ENCODE measurements at regions not wholly inside any gene's neighbourhood (a gene's known extent, or its start where the extent isn't known, plus 50 kb on each side); places are given as distances from the start of the nearest gene placed in this dataset.

GRCh38 chr10:121243609-121244241, 354.5 kb downstream of the FGFR2 start:
- in situ Hi-C loops (cut with MboI; ENCODE audit: low sequenced_read_pairs in 4 of 4) = no loop called here
- intact Hi-C loops (cut with DNase I; ENCODE audit: low total_unique reads) = no loop called here
- no peak for ATAC-seq
- Histone ChIP-seq H3K27me3 (no peaks in the 10 kb centered on the region), H3K9me3 (no peaks in the 10 kb centered on the region), H3K4me1 (no peaks in the 10 kb centered on the region), H3K36me3 (no peaks in the 10 kb centered on the region), H3K27ac (no peak overlapping the region), H3K4me3 (no peak overlapping the region)
- TF ChIP-seq POLR2A (IDR thresholded peaks at IDR 0.05) (no peak), CTCF (IDR thresholded peaks at IDR 0.05 in 4 of 5, conservative IDR thresholded peaks at IDR 0.05 in 1 of 5) (no peak)
- DNase-seq = no peak

- H3K4me3 ChIP-seq = no peak overlapping the region
- H3K9me3 ChIP-seq = no peaks in the 10 kb centered on the region
- H3K27ac ChIP-seq = no peak overlapping the region
- ATAC-seq (no peak), DNase-seq (no peak)
- H3K27me3 ChIP-seq = no peaks in the 10 kb centered on the region
- in situ Hi-C loops (cut with MboI; ENCODE audit: low sequenced_read_pairs in 4 of 4) (no loop called here), intact Hi-C loops (cut with DNase I; ENCODE audit: low total_unique reads) (no loop called here)
- H3K36me3 ChIP-seq = no peaks in the 10 kb centered on the region
- H3K4me1 ChIP-seq = no peaks in the 10 kb centered on the region
- TF ChIP-seq CTCF (IDR thresholded peaks at IDR 0.05 in 4 of 5, conservative IDR thresholded peaks at IDR 0.05 in 1 of 5) (no peak), POLR2A (IDR thresholded peaks at IDR 0.05) (no peak)
These were observed 353.4 kb downstream of the FGFR2 start for GRCh38 chr10:121244818-121245217.

- no peaks in the 10 kb centered on the region for H3K9me3 ChIP-seq
- no peaks in the 10 kb centered on the region for H3K4me1 ChIP-seq
- intact Hi-C loops (cut with DNase I; ENCODE audit: low total_unique reads) (no loop called here), in situ Hi-C loops (cut with MboI; ENCODE audit: low sequenced_read_pairs in 4 of 4) (no loop called here)
- TF ChIP-seq CTCF (IDR thresholded peaks at IDR 0.05 in 4 of 5, conservative IDR thresholded peaks at IDR 0.05 in 1 of 5) = no peak
- no peak for TF ChIP-seq POLR2A (IDR thresholded peaks at IDR 0.05)
- ATAC-seq (no peak), DNase-seq (no peak)
- no peak overlapping the region for H3K27ac ChIP-seq
- no peak overlapping the region for H3K4me3 ChIP-seq
- H3K36me3 ChIP-seq = no peaks in the 10 kb centered on the region
- H3K27me3 ChIP-seq = no peaks in the 10 kb centered on the region
These were observed 352.5 kb downstream of the FGFR2 start for GRCh38 chr10:121245754-121246153.

- Histone ChIP-seq H3K36me3 (no peaks in the 10 kb centered on the region), H3K4me3 (no peak overlapping the region), H3K27ac (no peak overlapping the region), H3K4me1 (no peaks in the 10 kb centered on the region), H3K9me3 (no peaks in the 10 kb centered on the region), H3K27me3 (no peaks in the 10 kb centered on the region)
- in situ Hi-C loops (cut with MboI; ENCODE audit: low sequenced_read_pairs in 4 of 4) (no loop called here), intact Hi-C loops (cut with DNase I; ENCODE audit: low total_unique reads) (no loop called here)
- ATAC-seq = no peak
- no peak for DNase-seq
- TF ChIP-seq CTCF (IDR thresholded peaks at IDR 0.05 in 4 of 5, conservative IDR thresholded peaks at IDR 0.05 in 1 of 5) (no peak), POLR2A (IDR thresholded peaks at IDR 0.05) (no peak)
These were observed 350.0 kb downstream of the FGFR2 start for GRCh38 chr10:121248266-121248665.

All from gastrocnemius medialis (tissue), 4 donors.